Stimulated activated naive CD8-positive, alpha-beta T cell treated with anti-CD3 and anti-CD28 coated beads, Interleukin-15, Interleukin-2, amounts not matched to agents 100 U/mL and 50 U/mL, for 24 hours (primary cell): ENCODE measurements at regions not wholly inside any gene's neighbourhood (a gene's known extent, or its start where the extent isn't known, plus 50 kb on each side); places are given as distances from the start of the nearest gene placed in this dataset.
"Not testable (repeated sequence)": the region's sequence is repeated elsewhere in the genome, so short reads cannot be mapped to it uniquely, and the experiment has no call there.

Experiments used
- ATAC-seq: fragments of 150-1000 bp; cut with Tn5 transposase; one replicate; pipeline ENCODE4 v1.10.0; 2021
- DNase-seq: peaks from one replicate; pipeline ENCODE4 v3.0.0; 2021

DNA sequence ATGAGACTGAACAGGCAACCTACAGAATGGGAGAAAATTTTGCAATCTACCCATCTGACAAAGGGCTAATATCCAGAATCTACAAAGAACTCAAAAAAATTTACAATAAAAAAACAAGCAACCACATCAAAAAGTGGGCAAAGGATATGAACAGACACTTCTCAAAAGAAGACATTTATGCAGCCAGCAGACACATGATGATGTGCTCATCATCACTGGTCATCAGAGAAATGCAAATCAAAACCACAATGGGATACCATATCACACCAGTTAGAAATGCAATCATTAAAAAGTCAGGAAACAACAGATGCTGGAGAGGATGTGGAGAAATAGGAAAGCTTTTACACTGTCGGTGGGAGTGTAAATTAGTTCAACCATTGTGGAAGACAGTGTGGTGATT lies 51.7 kb upstream of the PAXBP1 start:
- DNase-seq, ATAC-seq: not testable (repeated sequence)

DNA sequence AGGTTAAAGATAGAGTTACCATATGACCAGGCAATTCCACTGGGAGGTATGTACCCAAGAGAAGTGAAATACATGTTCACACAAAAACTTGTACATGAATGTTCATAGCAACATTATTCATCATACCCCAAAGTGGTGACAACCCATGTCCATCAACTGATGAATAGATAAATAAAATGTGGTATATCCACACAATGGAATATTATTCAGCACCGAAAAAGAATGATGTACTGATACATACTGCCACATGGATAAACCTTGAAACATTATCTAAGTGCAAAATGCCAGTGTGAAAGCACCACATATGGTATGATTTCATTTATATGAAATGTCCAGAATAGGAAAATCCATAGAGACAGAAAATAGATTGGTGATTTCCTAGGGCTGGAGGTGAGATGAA lies 53.4 kb upstream of the PAXBP1 start:
- no peak for ATAC-seq
- DNase-seq: no peak

DNA sequence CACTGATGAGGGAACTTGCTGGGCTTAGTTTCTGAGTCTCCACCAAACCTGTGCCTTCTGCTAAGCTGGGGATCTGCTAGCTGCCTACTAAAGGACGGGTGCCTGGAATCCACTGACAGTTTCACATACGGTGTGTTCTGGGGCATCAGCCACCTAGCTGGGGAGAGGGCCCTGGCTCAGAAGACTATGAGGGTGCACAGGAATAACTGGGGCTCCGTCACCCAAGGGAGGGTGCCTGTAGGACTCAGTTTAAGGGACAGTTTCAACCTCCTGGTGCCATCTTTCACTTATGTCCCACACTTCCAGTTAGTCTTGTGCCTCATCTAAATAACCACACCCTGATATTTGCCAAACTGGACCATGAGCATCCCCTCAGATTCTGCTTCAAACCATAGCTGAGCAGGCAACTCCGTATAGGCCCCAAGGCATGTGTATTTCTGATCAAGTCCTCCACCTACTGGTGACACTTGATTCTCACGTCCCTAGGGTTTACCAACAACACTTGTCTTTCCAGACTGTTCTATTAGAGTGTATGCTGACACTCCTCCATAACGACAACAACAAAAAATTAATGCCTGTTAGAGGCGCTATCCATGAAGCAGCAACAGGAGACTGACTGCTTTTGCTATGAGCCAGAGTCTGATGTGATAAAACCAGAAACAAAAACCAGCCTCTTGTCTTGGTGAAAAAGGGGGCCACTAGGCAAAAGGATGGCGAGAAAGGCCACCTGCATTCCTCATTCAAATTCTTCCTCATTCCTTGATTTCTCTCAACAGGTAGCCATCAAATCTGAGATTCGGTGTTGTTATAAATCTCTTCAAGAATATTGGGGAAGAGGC lies 55.0 kb upstream of the PAXBP1 start:
- DNase-seq (peak; percentile 12), ATAC-seq (peak; percentile 86)

DNA sequence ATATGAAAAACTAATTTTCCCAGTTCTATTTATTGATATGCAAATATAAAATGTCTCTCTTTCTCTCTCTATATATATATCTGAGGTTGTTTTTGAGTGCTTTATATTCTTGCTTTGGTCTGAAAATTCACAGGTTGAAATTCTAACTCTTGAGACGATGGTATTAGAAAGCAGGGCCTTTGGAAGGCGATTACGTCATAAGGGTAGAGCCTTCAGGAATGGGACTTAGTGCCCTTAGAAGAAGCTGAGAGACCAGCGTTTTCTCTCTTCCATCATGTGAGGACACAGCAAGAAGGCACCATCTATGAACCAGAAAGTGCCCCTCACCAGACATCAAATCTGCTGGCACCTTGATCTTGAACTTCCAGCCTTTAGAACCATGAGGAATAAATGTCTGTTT lies 57.4 kb upstream of the PAXBP1 start:
- DNase-seq: no peak
- no peak for ATAC-seq

DNA sequence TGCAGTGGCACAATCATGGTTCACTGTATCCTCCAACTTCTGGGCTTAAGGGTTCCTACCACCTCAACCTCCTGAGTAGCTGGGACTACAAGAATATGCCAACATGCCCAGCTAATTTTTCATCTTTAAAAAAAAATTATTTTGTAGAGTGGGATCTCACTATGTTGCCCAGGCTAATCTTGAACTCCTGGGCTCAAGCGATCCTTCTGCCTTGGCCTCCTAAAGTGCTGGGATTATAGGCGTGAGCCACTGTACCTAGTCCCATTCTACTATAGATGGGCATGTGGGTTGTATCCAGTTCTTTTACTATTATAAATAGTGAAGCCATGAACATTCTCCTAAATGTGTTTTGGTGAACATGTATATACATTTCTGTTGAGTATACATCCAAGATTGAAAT lies 57.9 kb upstream of the PAXBP1 start:
- DNase-seq (no peak), ATAC-seq (no peak)

DNA sequence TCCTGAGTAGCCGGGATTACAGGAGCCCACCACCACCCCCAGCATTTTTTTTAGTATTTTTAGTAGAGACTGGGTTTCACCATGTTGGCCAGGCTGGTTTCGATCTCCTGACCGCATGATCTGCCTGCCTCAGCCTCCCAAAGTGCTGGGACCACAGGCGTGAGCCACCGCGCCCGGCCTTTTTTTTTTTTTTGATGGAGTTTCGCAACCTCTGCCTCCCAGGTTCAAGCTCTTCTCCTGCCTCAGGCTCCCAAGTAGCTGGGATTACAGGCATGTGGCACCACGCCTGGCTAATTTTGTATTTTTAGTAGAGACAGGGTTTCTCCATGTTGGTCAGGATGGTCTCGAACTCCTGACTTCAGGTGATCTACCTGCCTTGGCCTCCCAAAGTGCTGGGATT lies 60.2 kb upstream of the PAXBP1 start:
- not testable (repeated sequence) for ATAC-seq, DNase-seq

DNA sequence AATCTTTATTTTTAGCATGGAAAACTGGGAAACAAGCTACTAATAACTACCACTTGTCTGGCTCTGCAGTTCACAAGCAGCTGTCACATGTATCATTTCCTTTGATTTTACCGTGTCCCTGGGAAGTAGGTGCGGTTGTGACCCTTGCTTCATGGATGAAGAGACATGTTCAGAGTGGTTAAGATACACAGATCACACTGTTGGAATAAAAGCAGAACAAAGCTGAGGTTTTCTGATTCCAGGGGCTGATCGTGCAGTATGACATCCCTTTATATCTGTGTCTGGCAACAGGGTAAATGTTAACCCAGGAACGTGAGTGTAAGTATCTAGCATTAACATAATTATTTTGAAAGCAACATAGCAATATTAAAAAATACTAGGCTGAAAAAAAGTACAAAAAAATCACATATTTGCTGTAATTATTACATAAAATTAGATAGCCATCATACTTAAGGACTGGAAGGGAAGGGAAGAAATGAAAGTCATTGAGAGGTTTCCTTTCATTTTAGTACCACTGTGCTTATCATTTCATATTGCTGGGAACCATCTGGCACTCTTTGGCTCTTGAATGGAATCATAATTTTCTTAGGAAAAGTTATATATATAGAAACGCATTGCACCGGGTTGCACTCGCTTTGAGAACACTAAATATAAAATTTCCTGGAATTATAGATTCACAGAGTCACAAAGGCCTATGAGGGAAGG lies 62.8 kb upstream of the PAXBP1 start:
- ATAC-seq: no peak
- DNase-seq: no peak

DNA sequence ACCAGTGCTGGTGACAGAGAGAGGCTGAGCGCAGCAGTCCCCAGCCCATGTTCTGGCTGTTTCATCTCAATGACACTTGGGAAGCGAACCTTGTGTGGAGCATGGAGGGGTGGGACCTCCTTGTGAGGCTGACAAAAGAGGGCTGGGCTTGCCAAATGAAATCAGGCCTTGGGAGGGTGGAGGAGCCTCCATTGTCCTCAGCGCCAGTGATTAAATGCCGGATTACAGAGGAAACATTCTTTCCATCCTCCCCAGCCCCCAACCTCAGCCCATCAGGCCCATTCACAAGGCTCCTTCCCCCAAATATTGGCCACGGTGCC lies 63.3 kb upstream of the PAXBP1 start:
- no peak for ATAC-seq
- DNase-seq: no peak

DNA sequence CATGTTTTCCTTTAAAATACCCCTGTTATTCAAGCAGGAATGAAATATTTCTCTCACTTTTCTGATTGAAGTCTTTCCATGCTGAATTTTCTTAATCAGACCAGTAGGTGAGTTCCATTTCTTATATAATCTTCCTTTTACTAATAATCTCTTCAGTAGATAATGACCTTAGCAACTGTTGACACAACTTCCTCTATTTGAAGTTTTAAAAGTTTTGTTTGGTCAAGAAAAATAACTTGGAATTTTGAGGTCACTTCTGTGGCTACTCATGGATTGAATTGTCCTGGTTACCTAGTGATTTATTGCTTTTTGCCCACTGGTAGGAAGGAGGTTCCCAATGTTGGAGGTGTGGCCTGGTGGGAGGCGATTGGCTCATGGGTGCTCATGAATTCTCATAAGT lies 70.6 kb upstream of the PAXBP1 start:
- ATAC-seq (no peak), DNase-seq (no peak)

DNA sequence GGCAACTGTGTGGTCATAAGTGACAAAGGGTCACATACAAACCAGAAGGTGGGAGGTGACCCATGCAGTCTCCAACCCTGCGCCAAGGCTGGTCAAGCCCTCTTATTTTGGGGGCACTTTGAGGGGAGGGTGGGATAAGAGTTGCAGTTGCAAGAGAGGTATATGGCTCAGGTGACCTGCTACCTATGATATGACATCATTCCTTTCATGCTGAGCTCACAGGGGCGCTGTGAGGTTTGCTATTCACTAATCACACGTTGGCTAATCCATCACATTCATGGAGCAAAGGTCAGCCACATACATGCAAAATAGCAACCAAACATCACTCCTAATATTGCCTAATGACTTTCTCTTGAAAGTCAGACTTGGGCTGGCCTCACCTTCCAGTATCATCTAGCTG lies 72.0 kb upstream of the PAXBP1 start:
- DNase-seq: no peak
- no peak for ATAC-seq

DNA sequence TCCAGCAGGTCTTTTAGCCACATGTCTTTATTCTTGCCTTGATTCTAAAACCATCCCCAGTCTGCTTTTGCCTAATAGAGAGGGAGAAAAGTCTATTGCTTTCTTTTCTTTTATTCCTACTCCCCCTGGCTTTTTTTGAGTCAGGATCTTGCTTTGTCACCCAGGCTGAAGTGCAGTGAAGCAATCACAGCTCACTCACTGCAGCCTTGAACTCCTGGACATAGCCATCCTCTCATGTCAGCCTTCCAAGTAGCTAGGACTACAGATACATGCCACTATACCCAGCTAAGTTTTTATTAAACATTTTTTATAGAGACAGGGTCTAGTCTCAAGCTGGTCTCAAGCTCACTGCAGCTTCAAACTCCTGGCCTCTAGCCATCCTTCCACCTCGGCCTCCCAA lies 72.5 kb upstream of the PAXBP1 start:
- DNase-seq (no peak), ATAC-seq (no peak)

DNA sequence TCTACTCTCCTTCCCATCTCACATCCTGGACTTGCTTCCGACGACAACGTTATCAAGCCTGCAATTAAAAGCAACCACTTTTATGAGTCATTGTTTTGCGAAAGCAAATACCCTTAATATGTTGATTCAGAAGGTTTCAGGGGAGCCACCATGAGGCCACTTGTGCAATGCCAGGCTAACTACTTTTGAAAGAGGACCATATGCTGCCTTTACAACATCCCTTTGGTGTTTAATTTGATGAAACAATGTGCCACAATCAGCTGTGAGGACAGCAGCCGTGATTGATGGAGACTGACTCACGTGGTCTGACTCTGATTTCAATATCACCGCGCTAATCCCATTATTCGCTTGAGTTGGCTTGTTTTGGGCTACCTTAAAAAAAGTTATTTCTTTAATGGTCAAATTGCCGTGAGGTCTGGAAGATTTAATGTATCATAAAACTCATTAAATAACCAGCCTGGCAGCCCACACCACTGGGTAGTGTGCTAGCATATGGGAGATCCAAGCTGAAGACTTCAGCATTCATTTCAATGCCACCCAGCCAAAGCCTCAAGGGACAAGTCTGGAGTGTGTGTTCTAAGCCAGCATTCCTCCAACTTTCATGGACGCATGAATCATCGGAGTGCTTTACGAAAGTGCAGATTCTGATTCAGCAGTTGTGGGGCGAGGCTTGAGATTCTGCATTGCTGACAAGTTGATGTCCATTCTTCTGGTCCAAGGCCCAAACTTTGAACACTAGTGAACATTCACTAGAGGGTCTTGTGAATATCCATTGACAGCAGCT lies 73.3 kb upstream of the PAXBP1 start:
- no peak for DNase-seq
- no peak for ATAC-seq

DNA sequence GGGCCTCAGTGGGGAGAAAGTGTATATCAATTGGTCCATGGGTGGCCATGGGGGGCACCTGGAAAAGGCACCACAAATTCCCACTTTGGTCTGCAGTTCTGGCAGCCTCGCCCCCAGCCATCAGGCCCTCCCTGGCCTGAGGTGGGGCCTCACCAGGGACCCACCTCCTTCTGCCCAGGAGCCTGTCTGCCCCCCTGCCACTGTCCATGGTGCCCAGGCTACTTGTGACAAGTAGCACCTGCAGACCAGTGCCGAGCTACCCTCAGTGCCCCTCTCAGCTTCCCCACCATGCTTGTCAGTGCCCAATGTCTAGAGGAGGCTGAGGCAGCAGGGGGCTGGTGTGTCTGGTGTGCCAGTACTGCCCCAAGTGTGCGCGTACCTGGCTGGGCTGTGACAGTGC lies 87.1 kb upstream of the PAXBP1 start:
- DNase-seq (no peak), ATAC-seq (no peak)

DNA sequence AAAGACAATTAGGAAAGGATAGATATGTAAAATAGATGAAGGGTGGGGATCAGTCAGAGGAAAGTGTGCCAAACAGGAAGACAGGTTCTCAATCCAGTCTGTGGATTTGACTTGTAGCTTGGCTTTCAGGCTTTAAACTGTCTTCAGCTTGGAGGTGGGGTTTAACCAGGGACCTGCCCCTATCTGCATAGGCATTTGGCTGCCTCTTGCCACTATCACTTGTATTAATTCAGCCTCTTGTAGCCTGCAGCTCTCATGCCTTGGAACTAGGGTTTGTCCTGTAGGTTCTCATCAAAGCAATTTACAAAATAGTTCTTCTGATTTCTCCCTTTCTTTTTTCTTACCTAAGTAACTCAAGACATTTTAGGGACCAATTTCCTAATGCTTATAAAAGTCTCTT lies 88.8 kb upstream of the PAXBP1 start:
- no peak for ATAC-seq
- no peak for DNase-seq

DNA sequence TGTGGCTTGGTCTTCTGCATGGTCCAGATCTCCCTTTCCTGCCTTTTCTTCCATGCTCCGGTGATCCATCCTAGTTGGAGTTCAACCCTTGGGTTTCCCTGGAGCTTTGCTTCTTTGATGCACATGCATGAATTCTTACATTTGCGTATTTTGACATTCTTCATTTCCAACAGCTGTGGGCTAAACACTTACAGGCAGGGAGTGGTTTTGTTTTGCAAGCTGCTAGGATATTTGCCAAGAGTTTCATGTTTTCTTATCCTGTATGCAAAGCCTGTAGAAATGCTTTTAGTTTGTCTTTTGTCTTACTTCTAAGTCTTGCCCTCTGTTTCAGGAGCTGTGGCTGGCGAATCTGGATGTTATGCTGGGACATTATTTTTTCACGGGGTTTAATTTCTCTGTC lies 90.3 kb upstream of the PAXBP1 start:
- DNase-seq (no peak), ATAC-seq (no peak)

DNA sequence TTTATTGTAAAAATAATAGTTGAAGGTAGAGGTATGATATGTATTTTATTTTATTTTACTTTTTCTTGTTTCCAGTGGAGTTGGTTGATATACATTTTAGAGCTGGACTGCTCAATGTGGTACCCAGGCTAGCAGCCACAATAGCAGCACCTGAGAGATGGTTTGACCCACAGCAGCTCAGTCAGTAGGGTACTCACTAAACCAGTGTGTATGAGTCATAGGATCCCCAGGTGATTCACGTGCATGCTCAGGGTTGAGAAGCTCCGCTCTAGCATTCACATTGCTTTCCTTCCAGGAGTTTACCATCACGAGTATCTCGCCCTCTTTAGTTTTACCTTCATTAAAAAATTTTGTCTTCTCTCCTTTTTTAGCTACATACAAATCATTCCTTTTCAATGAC lies 96.0 kb upstream of the PAXBP1 start:
- ATAC-seq (no peak), DNase-seq (no peak)

DNA sequence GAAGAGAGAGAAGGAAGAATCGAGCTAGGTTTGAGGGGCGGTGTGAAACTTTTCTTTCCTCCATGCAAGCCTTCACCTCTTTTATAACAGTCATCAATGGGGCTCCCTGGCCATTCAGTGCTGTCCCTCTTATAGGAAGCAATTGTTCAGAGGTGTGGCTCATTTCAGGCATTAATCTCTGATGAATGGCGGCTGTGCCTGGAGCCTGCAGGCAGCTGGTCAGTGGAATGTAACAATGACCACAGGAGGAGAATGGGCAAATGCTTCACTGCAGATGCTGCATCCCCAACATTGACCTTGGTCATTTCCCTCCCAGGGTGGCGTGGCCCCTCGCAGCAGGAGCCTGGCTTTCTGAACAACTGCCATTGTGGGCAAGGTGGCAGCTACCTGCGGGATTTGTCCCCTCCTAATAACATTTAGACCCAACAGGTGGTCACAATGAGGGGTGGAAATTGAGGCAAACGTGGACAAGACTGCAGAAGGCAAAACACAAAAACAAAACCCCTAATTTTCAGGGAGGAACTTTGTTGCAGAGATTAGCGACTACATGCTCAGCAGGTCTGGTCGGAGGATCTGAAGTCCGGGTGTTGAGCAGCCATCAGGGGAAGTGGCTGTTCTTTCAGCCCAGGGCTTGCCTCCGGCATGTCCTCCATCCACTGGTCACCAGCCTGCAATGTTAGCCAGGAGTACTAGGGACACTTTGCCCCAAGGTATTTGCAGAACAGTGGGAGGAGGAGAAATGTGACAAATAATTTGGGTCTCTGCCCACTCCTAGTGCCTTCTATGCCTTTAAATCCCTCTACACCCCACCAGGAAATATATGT lies 97.3 kb upstream of the PAXBP1 start:
- ATAC-seq (no peak), DNase-seq (no peak)

DNA sequence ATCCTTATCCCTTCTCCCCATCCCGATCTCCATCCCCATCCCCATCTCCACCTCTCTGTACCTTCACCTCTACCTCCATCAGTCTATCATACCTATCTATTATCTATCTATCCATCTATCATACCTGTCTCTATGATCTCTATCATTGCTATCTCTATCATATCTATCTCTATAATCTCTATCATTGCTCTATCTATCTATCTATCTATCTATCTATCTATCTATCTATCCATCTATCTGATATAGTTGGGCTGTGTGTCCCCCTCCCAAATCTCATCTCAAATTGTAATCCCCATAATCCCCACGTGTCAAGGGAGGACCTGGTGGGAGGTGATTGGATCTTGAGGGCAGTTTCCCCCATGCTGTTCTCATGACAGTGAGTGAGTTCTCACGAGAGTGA lies 97.9 kb upstream of the PAXBP1 start:
- DNase-seq (no peak), ATAC-seq (no peak)

DNA sequence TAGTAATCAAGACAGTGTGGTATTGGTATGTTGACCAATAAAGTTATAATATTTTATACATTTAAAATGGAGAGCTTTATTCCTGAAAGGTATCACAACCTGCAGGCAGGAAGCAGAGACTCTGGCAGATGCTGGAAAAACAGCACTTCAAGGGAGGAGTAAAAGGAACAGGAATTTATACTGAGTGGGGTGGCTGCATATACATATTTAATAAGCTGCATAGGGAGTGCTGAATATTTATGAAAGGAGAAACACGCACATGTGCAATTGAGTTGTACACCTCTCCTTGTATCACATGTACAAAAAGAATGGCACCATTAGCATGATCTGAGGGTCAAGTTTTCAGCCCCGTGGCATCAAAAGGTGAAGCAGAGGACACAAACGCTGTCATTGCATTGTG lies 104.9 kb upstream of the PAXBP1 start:
- ATAC-seq (no peak), DNase-seq (no peak)

DNA sequence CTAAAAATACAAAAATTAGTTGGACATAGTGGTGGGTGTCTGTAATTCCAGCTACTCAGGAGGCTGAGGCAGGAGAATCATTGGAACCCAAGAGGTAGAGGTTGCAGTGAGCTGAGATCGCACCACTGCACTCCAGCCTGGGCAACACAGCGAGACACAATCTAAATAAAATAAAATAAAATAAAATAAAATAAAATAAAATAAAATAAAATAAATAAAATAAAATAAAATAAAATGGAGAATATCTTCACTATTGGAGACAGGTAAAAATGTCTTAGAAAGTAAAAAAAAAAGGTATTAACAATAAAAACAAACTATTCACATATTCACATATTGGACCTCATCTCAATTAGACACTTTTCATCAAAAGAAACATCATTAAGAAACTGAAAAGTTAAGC lies 106.3 kb upstream of the PAXBP1 start:
- ATAC-seq, DNase-seq: not testable (repeated sequence)

DNA sequence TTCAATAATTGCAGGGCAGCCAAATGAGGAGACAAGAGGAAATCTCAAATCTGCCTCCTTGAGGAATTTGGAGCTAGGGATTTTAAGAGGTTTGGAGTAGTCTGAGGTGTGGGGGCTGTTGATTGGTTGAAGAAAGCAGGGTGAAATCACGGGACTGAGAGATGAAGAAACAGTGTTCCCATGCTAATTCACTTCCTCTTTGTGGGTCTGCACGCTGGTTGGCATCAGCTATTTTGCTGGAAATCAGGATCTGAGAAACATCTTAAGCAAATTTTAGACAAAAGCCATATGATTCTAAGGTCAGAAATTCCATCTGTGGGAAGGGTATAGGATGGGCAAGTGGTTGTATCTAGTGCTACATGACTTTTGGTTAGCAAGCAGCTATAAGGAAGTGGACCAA lies 107.1 kb upstream of the PAXBP1 start:
- ATAC-seq: no peak

DNA sequence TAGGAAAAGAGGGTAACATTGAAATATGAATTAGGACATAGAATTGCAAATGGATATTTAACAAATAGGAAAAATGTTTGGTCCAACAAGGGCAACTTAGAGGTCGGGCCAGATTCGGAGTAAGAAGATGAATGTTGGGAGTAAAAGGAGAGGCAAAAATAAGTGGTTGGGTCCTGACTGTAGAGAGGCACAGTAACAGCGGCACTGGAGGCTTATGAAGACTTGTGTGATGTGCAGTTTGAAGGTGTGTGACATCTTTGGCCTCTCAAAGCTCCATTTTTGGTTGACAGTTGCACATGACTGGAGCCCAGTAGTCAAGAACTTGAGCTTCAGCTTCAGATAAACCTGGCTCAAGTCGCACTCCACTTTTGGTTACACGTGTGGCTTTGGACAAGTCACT lies 109.9 kb upstream of the PAXBP1 start:
- ATAC-seq (no peak), DNase-seq (no peak)

More for the DNA sequence above, 107.1 kb upstream of the PAXBP1 start:
- DNase-seq: no peak
